Trophoblast cell (in vitro differentiated cells and primary cell): ENCODE measurements at regions not wholly inside any gene's neighbourhood (a gene's known extent, or its start where the extent isn't known, plus 50 kb on each side); places are given as distances from the start of the nearest gene placed in this dataset.

Source experiments
- DNase-seq, 2 donors: peaks; one replicate each; pipeline ENCODE4 v3.0.0-alpha.2; 2016
- H2AFZ ChIP-seq: 2 replicates; pipeline ENCODE4 v1.6.1; 2013; ENCODE audit warnings: low read length, moderate library complexity, mild to moderate bottlenecking; ENCODE audit not compliant: insufficient read depth, poor library complexity
- H2AK5ac ChIP-seq: 2 replicates; pipeline ENCODE4 v1.6.1; 2013; ENCODE audit warnings: mild to moderate bottlenecking, low read length
- H2BK120ac ChIP-seq: 2 replicates; pipeline ENCODE4 v1.6.1; 2013; ENCODE audit warnings: low read length, mild to moderate bottlenecking, moderate library complexity; ENCODE audit not compliant: insufficient read depth, poor library complexity
- H2BK12ac ChIP-seq: 2 replicates; pipeline ENCODE4 v1.6.1; 2013; ENCODE audit warnings: mild to moderate bottlenecking, low read length, moderate library complexity
- H2BK5ac ChIP-seq: 2 replicates; pipeline ENCODE4 v1.6.1; 2013; ENCODE audit warnings: low read length, low read depth, moderate library complexity, mild to moderate bottlenecking; ENCODE audit not compliant: poor library complexity
- H3K14ac ChIP-seq: 2 replicates; pipeline ENCODE4 v1.6.1; 2013; ENCODE audit warnings: mild to moderate bottlenecking, low read length
- H3K18ac ChIP-seq: 2 replicates; pipeline ENCODE4 v1.6.1; 2013; ENCODE audit warnings: mild to moderate bottlenecking, low read length
- H3K23ac ChIP-seq: 2 replicates; pipeline ENCODE4 v1.6.1; 2013; ENCODE audit warnings: low read length
- H3K27ac ChIP-seq: 2 replicates; pipeline ENCODE4 v1.5.1; 2013; ENCODE audit warnings: low read depth, mild to moderate bottlenecking, inconsistent platforms, low read length, moderate library complexity
- H3K27me3 ChIP-seq: 2 replicates; pipeline ENCODE4 v1.6.1; 2013; ENCODE audit warnings: inconsistent platforms, mild to moderate bottlenecking, low read length, moderate library complexity; ENCODE audit not compliant: insufficient read depth
- H3K36me3 ChIP-seq, 2 experiments: 1 replicate in 1 of 2; 2 replicates in 1 of 2; pipeline ENCODE4 v1.6.1; 2013; ENCODE audit warnings: low read length in 2 of 2, mild to moderate bottlenecking in 2 of 2, moderate library complexity in 1 of 2; ENCODE audit not compliant: insufficient read depth in 2 of 2, control insufficient read depth in 1 of 2
- H3K4ac ChIP-seq: 2 replicates; pipeline ENCODE4 v1.6.1; 2013; ENCODE audit warnings: low read depth, mild to moderate bottlenecking, low read length, moderate library complexity
- H3K4me1 ChIP-seq, 2 experiments: 1 replicate in 1 of 2; 2 replicates in 1 of 2; pipeline ENCODE4 v1.6.1; 2013; ENCODE audit warnings: low read length in 2 of 2, mild to moderate bottlenecking in 2 of 2, moderate library complexity in 1 of 2; ENCODE audit not compliant: insufficient read depth in 2 of 2, control insufficient read depth in 1 of 2
- H3K4me2 ChIP-seq: 2 replicates; pipeline ENCODE4 v1.6.1; 2013; ENCODE audit warnings: inconsistent platforms, mild to moderate bottlenecking, low read length, moderate library complexity
- H3K4me3 ChIP-seq: 2 replicates; pipeline ENCODE4 v1.5.1; 2013; ENCODE audit warnings: mild to moderate bottlenecking, low read depth, low read length, inconsistent platforms
- H3K79me1 ChIP-seq: one replicate; pipeline ENCODE4 v1.6.1; 2013; ENCODE audit warnings: low read length
- H3K79me2 ChIP-seq: 2 replicates; pipeline ENCODE4 v1.6.1; 2013; ENCODE audit warnings: low read length, mild to moderate bottlenecking; ENCODE audit not compliant: control insufficient read depth, insufficient read depth, poor library complexity
- H3K9ac ChIP-seq: 2 replicates; pipeline ENCODE4 v1.6.1; 2013; ENCODE audit warnings: mild to moderate bottlenecking, low read length
- H3K9me3 ChIP-seq: 2 replicates; pipeline ENCODE4 v1.6.1; 2013; ENCODE audit warnings: low read depth, mild to moderate bottlenecking, control low read depth, inconsistent platforms, low read length; ENCODE audit not compliant: insufficient read depth
- H4K12ac ChIP-seq: 2 replicates; pipeline ENCODE4 v1.6.1; 2013; ENCODE audit warnings: low read depth, mild to moderate bottlenecking, low read length, moderate library complexity
- H4K8ac ChIP-seq: 2 replicates; pipeline ENCODE4 v1.6.1; 2013; ENCODE audit warnings: low read depth, mild to moderate bottlenecking, low read length, moderate library complexity
- H4K91ac ChIP-seq: one replicate; pipeline ENCODE4 v1.6.1; 2013; ENCODE audit warnings: low read depth, mild to moderate bottlenecking, low read length, moderate library complexity
- WGBS: extraction: QIAGEN DNeasy Blood & Tissue Kit; methylation state at CpG from one replicate; pipeline ENCODE4 v1.1.7; 2013; ENCODE audit warnings: missing lambda C conversion rate; ENCODE audit not compliant: insufficient read length, insufficient coverage; ENCODE audit errors: extremely low coverage; 5-methylcytosine and 5-hydroxymethylcytosine counted together

- H3K27ac ChIP-seq = no peak overlapping the region
- WGBS = 100% methylated on average over 1 of the region's 4 CpGs
These were observed 242.1 kb upstream of the ZNF462 start for GRCh38 chr9:106620866-106621265.

GRCh38 chr9:106621313-106622163 is 241.4 kb upstream of the ZNF462 start:
- no peak overlapping the region for H3K4me2 ChIP-seq
- peak overlapping the region; percentile 91 for H2BK12ac ChIP-seq
- peak overlapping the region; percentile 52 for H2BK5ac ChIP-seq
- H3K79me2 ChIP-seq = peaks cover 2% of the 10 kb centered on the region
- peak overlapping the region; percentile 84 for H3K14ac ChIP-seq
- no peak overlapping the region for H3K23ac ChIP-seq
- H4K91ac ChIP-seq = peak overlapping the region; percentile 77
- no peak overlapping the region for H3K9ac ChIP-seq
- no peak overlapping the region for H3K4ac ChIP-seq
- no peaks in the 10 kb centered on the region for H3K9me3 ChIP-seq
- no peaks in the 10 kb centered on the region for H3K27me3 ChIP-seq
- H2AFZ ChIP-seq = no peak overlapping the region
- DNase-seq = no peak
- H2BK120ac ChIP-seq = peak overlapping the region; percentile 96
- peaks cover 12% of the 10 kb centered on the region for H3K79me1 ChIP-seq
- H3K4me3 ChIP-seq = no peak overlapping the region
- peaks cover 10 to 11% of the 10 kb centered on the region in 2 experiments for H3K4me1 ChIP-seq
- no peak overlapping the region for H4K12ac ChIP-seq
- peak overlapping the region; percentile 72 for H3K27ac ChIP-seq
- no CpG with 5 or more reads among the region's 14 CpGs for WGBS
- peak overlapping the region; percentile 66 for H3K18ac ChIP-seq
- H3K36me3 ChIP-seq = no peaks in the 10 kb centered on the region
- H4K8ac ChIP-seq = peak overlapping the region; percentile 67
- no peak overlapping the region for H2AK5ac ChIP-seq

More at GRCh38 chr9:106620866-106621265, 242.1 kb upstream of the ZNF462 start:
- Histone ChIP-seq H3K27me3 (no peaks in the 10 kb centered on the region), H3K4me3 (no peak overlapping the region), H2BK12ac (peak overlapping the region; percentile 90), H3K79me2 (peaks cover 2% of the 10 kb centered on the region), H2BK120ac (peak overlapping the region; percentile 37), H3K79me1 (peaks cover 10% of the 10 kb centered on the region), H3K4me1 (peaks cover 10 to 14% of the 10 kb centered on the region in 2 experiments), H2BK5ac (no peak overlapping the region), H2AK5ac (peak overlapping the region; percentile 75), H2AFZ (no peak overlapping the region), H3K9ac (no peak overlapping the region), H3K9me3 (no peaks in the 10 kb centered on the region), H3K4me2 (no peak overlapping the region), H3K4ac (no peak overlapping the region), H4K8ac (peak overlapping the region; percentile 14), H4K91ac (peak overlapping the region; percentile 10), H3K18ac (no peak overlapping the region), H4K12ac (no peak overlapping the region), H3K23ac (no peak overlapping the region), H3K36me3 (no peaks in the 10 kb centered on the region), H3K14ac (peak overlapping the region; percentile 0)
- no peak for DNase-seq

- Histone ChIP-seq H3K18ac (no peak overlapping the region), H2AFZ (no peak overlapping the region), H4K8ac (peak overlapping the region; percentile 53), H3K79me1 (peaks cover 10% of the 10 kb centered on the region), H3K27ac (no peak overlapping the region), H3K9ac (no peak overlapping the region), H2AK5ac (no peak overlapping the region), H3K14ac (no peak overlapping the region), H3K4me3 (no peak overlapping the region), H3K4me1 (peaks cover 10 to 11% of the 10 kb centered on the region in 2 experiments), H4K91ac (no peak overlapping the region), H2BK120ac (no peak overlapping the region), H2BK5ac (peak overlapping the region; percentile 44), H3K27me3 (no peaks in the 10 kb centered on the region), H2BK12ac (peak overlapping the region; percentile 75), H3K9me3 (no peaks in the 10 kb centered on the region), H3K4ac (no peak overlapping the region), H3K79me2 (peaks cover 2% of the 10 kb centered on the region), H4K12ac (no peak overlapping the region), H3K36me3 (no peaks in the 10 kb centered on the region), H3K23ac (no peak overlapping the region), H3K4me2 (no peak overlapping the region)
- no peak for DNase-seq
- no CpG with 5 or more reads among the region's 10 CpGs for WGBS
These were observed 240.8 kb upstream of the ZNF462 start for GRCh38 chr9:106622164-106622487.

- Histone ChIP-seq H3K4me2 (no peak overlapping the region), H3K4me1 (peaks cover 10 to 11% of the 10 kb centered on the region in 2 experiments), H3K27ac (no peak overlapping the region), H4K12ac (no peak overlapping the region), H3K4me3 (no peak overlapping the region), H2BK5ac (no peak overlapping the region), H4K91ac (no peak overlapping the region), H2AFZ (no peak overlapping the region), H2BK120ac (no peak overlapping the region), H3K18ac (no peak overlapping the region), H3K14ac (no peak overlapping the region), H3K79me2 (peaks cover 2% of the 10 kb centered on the region), H3K4ac (no peak overlapping the region), H3K9ac (no peak overlapping the region), H3K79me1 (peaks cover 10% of the 10 kb centered on the region), H3K36me3 (no peaks in the 10 kb centered on the region), H3K27me3 (no peaks in the 10 kb centered on the region), H4K8ac (no peak overlapping the region), H3K23ac (no peak overlapping the region), H3K9me3 (no peaks in the 10 kb centered on the region), H2BK12ac (no peak overlapping the region), H2AK5ac (no peak overlapping the region)
- DNase-seq = peak; percentile 35 to 79
- no CpG with 5 or more reads among the region's 5 CpGs for WGBS
These were observed 239.4 kb upstream of the ZNF462 start for GRCh38 chr9:106623558-106623957.
